ENCODE measurements at regions not wholly inside any gene's neighbourhood (a gene's known extent, or its start where the extent isn't known, plus 50 kb on each side); places are given as distances from the start of the nearest gene placed in this dataset.

- no peak for TF ChIP-seq POLR2AphosphoS5 (IDR thresholded peaks at IDR 0.05; ENCODE audit: insufficient read depth in 1 of 2, low read depth in 1 of 2)
- TF ChIP-seq, protein P1, sequence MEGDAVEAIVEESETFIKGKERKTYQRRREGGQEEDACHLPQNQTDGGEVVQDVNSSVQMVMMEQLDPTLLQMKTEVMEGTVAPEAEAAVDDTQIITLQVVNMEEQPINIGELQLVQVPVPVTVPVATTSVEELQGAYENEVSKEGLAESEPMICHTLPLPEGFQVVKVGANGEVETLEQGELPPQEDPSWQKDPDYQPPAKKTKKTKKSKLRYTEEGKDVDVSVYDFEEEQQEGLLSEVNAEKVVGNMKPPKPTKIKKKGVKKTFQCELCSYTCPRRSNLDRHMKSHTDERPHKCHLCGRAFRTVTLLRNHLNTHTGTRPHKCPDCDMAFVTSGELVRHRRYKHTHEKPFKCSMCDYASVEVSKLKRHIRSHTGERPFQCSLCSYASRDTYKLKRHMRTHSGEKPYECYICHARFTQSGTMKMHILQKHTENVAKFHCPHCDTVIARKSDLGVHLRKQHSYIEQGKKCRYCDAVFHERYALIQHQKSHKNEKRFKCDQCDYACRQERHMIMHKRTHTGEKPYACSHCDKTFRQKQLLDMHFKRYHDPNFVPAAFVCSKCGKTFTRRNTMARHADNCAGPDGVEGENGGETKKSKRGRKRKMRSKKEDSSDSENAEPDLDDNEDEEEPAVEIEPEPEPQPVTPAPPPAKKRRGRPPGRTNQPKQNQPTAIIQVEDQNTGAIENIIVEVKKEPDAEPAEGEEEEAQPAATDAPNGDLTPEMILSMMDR (IDR thresholded peaks at IDR 0.05) = no peak
Measured at GRCh38 chr18:53780666-53781065, 443.8 kb downstream of the MBD2 start.
